ENCODE measurements at regions not wholly inside any gene's neighbourhood (a gene's known extent, or its start where the extent isn't known, plus 50 kb on each side); places are given as distances from the start of the nearest gene placed in this dataset.

- TF ChIP-seq CTCF (IDR thresholded peaks at IDR 0.05 in 4 of 5, conservative IDR thresholded peaks at IDR 0.05 in 1 of 5) (no peak), POLR2A (IDR thresholded peaks at IDR 0.05) (no peak)
Observed at GRCh38 chr16:22699356-22699755, 114.6 kb upstream of the HS3ST2 start.

Data from gastrocnemius medialis (tissue), 4 donors.